Testis (tissue), 2 donors: ENCODE measurements at regions not wholly inside any gene's neighbourhood (a gene's known extent, or its start where the extent isn't known, plus 50 kb on each side); places are given as distances from the start of the nearest gene placed in this dataset.

Experiments used
- CTCF ChIP-seq, 3 experiments: fragments of 450-650 bp in 2 of 3; fragments of 200-600 bp in 1 of 3; sonication (generic) in 1 of 3; IDR thresholded peaks; one replicate each; pipeline ENCODE4 v1.5.1; 2016 to 2019; ENCODE audit warnings: antibody characterized with exemption in 3 of 3, mild to moderate bottlenecking in 2 of 3, moderate library complexity in 1 of 3
- POLR2A ChIP-seq: fragments of 450-650 bp; IDR thresholded peaks from one replicate; pipeline ENCODE4 v1.6.1; 2017; ENCODE audit warnings: antibody characterized with exemption, mild to moderate bottlenecking, moderate library complexity

DNA sequence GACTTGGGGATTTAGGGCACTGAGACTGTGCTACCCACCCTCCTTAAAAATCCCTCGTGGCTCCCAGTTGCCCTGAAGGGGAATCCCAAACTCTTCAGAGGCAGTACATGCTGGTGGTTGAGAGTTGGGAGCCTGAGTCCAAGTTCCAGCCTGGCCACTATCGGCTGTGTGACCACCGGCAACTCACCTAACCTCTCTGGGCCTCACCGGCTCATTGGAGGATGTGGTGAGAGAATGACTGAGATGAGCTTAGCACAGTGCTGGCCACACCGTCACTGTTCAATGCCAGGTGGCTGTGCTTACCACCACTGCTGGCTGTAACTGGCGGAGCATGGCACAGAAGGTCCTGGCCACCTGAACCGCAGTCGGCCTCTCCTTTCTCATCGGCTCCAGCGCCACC, 200.2 kb downstream of the C9orf50 start:
- TF ChIP-seq POLR2A (no peak), CTCF (IDR thresholded peaks at IDR 0.05) (no peak)
